ENCODE measurements at regions not wholly inside any gene's neighbourhood (a gene's known extent, or its start where the extent isn't known, plus 50 kb on each side); places are given as distances from the start of the nearest gene placed in this dataset.

DNA sequence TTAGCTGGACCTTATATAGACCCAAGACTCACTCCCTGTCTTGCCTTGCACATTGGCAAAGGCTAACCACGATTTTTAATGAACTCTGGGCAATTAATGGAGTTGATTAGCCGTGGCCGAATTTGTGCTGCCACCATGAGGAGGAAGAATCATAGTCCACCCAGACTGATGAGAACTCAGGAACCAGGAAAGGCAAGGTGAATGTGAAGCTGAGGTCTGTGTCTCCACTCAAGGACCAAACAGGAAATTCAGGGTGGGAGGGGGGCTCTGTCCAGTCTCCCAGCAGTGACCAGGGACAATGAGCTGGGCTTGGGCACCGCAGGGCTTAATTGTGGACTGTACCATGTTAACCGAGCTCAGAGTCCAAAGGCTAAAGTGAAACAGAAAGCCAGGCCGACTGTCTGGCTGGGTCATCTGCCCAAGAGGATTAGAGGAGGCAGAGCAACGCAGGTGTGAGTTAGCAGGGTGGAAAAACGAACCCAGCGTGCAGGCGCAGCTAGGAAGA lies 127.0 kb upstream of the JCAD start:
- TF ChIP-seq GATA2 (IDR thresholded peaks at IDR 0.05; ENCODE audit: low read depth, low read length) (no peak), GATA3 (IDR thresholded peaks at IDR 0.05; ENCODE audit: low read depth, low read length) (no peak)

DNA sequence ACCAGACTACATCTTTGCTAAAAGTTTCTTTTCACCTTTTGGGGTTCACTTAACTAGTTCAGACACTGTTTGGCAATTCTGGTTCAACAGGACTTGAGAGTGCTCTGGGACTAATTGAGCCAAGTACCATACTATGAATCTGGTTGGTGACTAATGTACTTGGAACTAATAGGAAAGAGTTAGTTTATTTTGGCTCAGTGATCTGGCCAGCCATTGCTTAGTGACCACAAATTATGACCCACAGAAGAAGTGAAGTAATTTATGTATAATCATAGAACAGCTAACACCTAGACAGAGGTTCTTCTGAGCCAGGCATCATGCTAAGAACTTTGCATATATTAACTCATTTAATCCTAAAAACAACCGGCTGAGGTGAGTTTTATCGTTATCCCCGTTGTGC lies 126.5 kb upstream of the JCAD start:
- no peak for TF ChIP-seq GATA3 (IDR thresholded peaks at IDR 0.05; ENCODE audit: low read depth, low read length)
- no peak for TF ChIP-seq GATA2 (IDR thresholded peaks at IDR 0.05; ENCODE audit: low read depth, low read length)

DNA sequence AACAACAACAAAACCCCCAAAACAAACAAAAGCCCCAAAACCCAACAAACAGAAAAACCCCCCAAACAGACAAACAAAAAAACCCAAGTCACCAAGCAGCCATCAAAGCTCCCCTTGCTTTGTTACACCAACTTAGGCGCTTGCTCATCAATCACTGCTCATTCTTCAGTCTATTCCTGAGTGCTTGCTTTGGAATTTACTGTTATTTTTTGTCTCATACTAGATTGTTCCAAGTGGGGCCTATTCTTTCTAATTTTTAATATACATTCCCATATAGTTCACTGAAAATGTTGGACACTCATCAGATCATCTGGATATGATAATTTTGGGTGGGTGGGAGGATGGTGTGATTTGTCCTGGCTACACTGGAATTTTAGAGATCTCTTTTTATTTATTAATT lies 126.0 kb upstream of the JCAD start:
- TF ChIP-seq GATA2 (IDR thresholded peaks at IDR 0.05; ENCODE audit: low read depth, low read length) (no peak), GATA3 (IDR thresholded peaks at IDR 0.05; ENCODE audit: low read depth, low read length) (no peak)

DNA sequence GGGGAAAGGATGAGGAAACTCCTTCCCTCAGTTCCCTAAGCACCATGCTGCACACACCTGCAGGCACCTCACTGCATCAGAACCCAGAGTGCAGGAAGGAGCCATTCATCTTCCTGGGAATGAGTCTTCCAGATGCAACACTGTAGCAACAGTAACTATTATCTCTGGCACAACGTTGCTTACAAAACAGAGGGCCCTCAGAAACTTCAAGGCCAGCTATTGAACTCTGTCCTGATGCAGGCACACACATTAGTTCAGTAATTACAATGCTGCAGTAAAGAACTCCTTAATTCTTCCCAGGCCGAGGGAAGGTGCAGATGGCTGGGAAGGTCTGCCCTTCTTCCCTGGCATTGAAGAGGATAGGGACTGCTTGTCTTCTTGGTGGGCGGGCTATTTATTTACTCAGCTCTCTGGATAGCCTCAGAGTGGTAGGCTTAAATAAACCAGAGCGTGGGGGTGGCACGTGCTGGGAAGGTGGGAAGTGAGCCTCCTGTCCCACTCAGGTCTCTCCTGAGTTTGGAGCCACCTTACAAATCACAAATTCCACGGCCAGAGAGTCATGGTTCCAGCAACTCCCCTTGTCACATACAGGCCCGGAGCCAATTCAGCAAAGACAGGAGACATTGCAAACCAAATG lies 125.1 kb upstream of the JCAD start:
- TF ChIP-seq GATA3 (IDR thresholded peaks at IDR 0.05; ENCODE audit: low read depth, low read length) (no peak), GATA2 (IDR thresholded peaks at IDR 0.05; ENCODE audit: low read depth, low read length) (no peak)

DNA sequence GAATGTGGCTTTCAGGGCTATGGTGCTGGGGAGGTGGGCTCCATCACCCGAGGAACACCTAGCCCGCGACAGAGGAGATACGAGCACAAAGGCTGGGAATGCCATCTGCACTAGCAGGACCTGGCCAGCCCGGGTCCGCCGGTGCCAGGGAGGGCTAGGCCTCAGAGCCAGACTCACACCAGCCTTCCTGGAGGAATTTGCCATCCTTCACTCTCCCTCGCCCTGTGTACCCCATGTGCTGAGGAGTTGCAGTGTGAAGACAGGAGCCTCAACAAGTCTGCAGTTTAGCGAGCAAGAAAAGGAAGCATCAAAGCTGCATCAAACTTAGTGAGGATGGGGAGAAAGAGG lies 123.6 kb upstream of the JCAD start:
- TF ChIP-seq GATA2 (IDR thresholded peaks at IDR 0.05; ENCODE audit: low read depth, low read length) (no peak), GATA3 (IDR thresholded peaks at IDR 0.05; ENCODE audit: low read depth, low read length) (no peak)

DNA sequence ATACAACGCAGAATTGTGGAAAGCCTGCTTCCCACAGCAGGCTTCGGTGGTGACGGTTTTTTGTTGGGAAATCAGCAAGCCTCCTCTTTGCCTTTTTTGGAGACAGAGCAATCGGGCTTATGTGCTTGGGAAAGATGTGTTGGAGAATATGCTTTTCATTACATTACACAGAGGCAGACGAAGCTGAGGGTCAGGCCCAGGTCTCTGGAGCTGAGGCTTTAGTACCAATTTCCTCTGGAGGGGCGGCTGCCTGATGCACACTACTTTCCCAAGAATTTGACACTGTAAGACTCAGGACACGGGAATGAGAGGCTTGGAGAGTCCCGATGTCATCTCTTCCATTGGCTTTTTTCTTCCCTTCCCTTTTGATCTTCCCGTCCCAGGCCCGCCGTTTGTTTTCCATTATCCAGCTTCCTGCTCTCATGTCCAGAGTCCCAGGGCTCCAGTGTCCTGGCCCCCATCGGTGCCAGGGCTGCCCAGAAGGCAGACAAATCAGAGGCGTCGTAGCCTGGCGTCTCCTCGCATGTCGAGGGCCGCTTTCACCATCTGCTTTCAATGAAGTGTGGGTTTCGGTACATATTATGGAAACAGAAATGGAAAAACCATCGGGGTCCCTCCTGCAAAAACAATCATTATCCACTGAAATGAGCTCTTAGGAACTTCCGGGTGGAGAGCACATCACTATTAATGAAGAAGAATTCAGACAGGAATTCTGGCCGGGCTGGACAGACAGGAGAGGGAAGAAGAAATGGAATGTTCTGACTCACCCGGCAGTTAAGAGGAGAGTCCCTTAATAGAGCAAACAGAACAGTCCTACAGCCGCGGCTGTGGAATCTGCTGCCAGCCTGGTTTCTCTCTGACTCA lies 123.0 kb upstream of the JCAD start:
- TF ChIP-seq GATA3 (IDR thresholded peaks at IDR 0.05; ENCODE audit: low read depth, low read length) (no peak), GATA2 (IDR thresholded peaks at IDR 0.05; ENCODE audit: low read depth, low read length) (no peak)

DNA sequence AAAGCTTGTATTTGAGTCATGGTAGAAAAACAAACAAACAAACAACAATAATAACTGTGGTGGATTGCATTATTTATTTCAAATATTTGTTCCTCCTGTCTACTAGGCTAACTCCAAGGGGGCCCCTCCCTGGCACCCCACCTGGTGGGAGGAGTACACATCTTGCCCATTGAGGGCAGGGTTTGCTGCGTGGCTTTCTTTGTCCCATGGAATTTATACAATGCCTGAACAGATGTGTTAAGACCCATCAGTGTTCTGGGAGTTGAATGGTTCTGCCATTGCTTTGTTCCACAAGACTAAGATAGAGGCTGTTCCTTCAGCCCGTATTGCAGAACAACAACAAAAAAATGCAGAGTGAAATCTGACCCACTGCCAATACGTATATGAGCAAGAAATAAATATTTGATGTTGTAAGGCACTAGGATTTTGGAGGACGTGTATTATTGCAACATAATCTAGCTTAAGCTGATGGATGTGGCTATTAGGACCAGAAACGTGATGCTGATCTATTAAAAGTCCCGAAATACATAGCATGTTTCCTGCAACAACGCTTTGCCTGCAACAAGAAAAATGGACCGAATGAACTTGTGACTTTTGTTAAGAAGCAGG lies 119.1 kb upstream of the JCAD start:
- TF ChIP-seq GATA2 (IDR thresholded peaks at IDR 0.05; ENCODE audit: low read depth, low read length) (no peak), GATA3 (IDR thresholded peaks at IDR 0.05; ENCODE audit: low read depth, low read length) (no peak)

DNA sequence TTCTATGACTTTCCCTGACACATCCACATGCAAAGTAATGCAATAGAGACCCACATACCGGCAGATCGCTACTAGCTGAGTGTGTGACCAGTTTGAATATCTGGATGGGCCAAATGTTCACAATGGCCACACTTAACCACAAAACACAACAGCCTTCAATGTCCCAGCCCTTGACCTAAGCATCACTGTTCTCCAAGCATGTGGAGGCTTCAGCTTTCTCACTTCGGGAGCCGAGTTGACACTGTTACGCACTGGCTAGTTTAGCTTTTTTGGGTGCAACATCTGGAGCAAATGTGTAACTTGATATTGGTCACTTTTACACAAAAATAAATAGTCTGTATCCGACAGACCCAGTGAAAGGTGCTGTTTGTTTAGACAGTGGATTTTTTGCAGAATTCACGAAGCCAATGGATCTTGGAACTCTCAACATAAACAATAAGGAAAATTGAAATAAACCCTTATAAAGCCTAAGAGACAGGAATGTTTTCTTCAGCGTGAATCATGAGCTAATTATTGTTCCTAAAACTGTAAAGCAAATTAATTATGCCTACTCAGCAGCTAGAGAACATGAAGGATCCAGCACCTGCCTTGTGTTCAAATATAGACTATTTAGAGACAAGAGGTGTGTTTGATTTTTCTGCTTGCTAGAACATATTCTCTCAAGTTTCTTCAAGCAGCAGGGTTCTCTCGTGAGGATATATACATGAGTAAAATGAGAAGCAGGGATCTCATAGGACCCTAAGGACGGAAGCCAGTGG lies 117.6 kb upstream of the JCAD start:
- TF ChIP-seq GATA2 (IDR thresholded peaks at IDR 0.05; ENCODE audit: low read depth, low read length): no peak
- TF ChIP-seq GATA3 (IDR thresholded peaks at IDR 0.05; ENCODE audit: low read depth, low read length): no peak

DNA sequence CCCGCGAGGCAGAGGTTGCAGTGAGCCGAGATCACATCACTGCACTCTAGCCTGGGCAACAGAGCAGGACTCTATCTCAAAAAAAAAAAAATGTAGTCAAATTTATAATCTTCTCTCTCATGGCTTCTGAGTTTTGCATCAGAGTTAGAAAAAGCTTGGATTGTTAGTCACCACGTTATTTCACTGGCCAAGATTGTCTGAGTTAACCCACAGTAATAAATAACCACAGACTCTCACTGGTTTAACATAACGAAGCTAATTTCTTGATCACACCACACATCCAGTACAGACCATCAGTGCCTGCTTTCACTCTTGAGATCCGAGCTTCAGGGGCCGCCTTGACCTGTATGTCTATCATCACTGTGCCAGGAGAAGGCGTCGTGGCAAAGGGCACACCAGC lies 116.8 kb upstream of the JCAD start:
- no peak for TF ChIP-seq GATA2 (IDR thresholded peaks at IDR 0.05; ENCODE audit: low read depth, low read length)
- no peak for TF ChIP-seq GATA3 (IDR thresholded peaks at IDR 0.05; ENCODE audit: low read depth, low read length)

DNA sequence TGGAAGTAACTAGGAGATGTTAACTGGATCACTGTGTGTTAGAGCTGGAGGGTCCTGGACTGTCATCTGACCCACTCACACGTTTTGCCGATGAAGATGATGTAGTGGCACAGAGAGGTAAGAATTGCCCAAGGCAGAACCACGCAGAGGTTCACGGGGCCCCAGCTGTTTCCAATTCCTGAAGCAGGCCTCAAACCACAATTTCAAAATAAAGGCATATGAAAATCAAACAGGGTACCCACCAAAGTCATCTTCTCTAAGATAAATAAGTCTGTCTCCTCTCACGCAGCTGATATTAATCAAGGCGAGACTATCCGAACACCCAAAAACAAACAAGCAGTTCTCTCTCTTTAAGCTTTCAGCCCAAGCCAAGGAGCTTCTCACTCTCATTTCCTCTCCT lies 113.3 kb upstream of the JCAD start:
- TF ChIP-seq GATA3 (IDR thresholded peaks at IDR 0.05; ENCODE audit: low read depth, low read length): no peak
- TF ChIP-seq GATA2 (IDR thresholded peaks at IDR 0.05; ENCODE audit: low read depth, low read length): no peak

DNA sequence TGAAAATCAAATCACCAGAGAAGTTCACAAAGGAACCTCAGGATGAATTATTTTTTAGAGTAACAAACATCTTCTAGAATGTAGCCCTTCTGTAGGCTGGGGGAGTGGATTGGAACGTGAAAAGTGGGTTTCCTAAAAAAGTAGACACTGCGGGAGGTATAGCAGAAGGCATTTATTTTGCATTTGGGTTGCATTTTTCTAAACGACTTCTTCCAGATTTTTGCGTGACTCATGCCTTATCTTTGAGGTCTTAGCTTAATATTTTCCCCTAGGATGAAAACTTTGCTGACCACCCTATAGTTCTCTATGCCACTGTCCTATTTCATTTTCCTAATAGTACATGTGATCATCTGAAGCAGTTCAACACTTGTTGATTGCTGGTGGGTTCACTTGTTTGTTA lies 112.7 kb upstream of the JCAD start:
- no peak for TF ChIP-seq GATA2 (IDR thresholded peaks at IDR 0.05; ENCODE audit: low read depth, low read length)
- TF ChIP-seq GATA3 (IDR thresholded peaks at IDR 0.05; ENCODE audit: low read depth, low read length): no peak

DNA sequence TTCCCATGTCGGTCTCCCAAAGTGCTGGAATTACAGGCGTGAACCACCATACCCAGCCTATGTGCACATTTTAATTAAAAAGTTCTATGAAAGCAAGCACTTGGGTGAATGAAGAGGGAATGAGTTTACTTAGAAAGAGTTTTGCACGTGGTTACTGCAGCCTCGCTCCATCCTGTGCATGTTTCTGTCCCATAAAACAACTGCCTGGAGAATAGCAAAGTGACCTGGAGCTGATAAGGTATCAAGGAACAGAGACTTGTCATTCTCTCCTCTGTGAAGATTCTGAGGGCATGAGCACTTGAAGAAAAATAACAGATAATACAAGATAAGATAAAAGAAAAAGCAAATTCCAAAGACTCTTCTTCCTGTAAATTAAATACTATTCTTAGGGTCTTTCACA lies 112.2 kb upstream of the JCAD start:
- TF ChIP-seq GATA2 (IDR thresholded peaks at IDR 0.05; ENCODE audit: low read depth, low read length): no peak
- no peak for TF ChIP-seq GATA3 (IDR thresholded peaks at IDR 0.05; ENCODE audit: low read depth, low read length)

DNA sequence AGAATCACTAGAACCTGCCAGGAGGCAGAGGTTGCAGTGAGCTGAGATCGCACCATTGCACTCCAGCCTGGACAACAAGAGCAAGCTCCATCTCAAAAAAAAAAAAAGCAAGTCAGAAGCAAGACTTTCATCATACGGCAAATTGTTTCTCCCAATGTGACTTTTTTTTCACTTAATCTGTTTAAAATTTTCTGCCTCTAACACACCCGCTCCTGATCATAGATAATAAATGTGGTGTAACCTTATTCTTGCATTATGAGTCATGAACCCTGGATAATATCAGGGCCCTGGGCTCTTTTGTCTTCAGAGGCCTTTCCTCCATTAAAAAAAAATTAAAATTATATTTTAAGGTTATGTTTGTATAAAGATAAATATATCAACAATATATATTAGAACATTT lies 111.4 kb upstream of the JCAD start:
- TF ChIP-seq GATA2 (IDR thresholded peaks at IDR 0.05; ENCODE audit: low read depth, low read length) (peak; percentile 6; the same call in 1 of the 2 replicates), GATA3 (IDR thresholded peaks at IDR 0.05; ENCODE audit: low read depth, low read length) (no peak)

DNA sequence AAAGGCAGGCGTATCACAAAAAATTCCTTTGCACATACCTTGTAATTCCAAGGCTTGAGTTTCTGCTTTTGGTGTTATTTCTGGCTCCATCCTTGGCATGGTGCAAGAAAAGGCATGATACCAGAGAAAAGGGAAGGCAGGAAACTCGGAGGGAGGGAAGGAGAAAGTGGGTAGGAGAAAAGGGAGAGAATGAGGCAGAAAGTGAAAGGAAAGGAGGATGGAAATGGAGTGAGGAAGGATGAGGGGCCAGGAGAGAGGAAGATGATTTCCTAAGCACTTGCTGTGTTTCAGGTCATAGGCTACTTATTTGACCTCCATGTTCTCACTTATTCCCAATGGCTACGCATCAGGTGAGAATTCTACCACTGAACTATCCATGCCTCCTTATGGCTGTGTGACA lies 110.8 kb upstream of the JCAD start:
- TF ChIP-seq GATA3 (IDR thresholded peaks at IDR 0.05; ENCODE audit: low read depth, low read length): no peak
- no peak for TF ChIP-seq GATA2 (IDR thresholded peaks at IDR 0.05; ENCODE audit: low read depth, low read length)
